Transverse colon (tissue), 3 donors: ENCODE measurements at regions not wholly inside any gene's neighbourhood (a gene's known extent, or its start where the extent isn't known, plus 50 kb on each side); places are given as distances from the start of the nearest gene placed in this dataset.

Experiments used
- CTCF ChIP-seq, 5 experiments: fragments of 200-600 bp in 3 of 5; fragments of 450-650 bp in 2 of 5; sonication (generic) in 3 of 5; IDR thresholded peaks; 1 replicate in 2 of 5; 2 replicates in 3 of 5; pipeline ENCODE4 v1.5.1; 2016 to 2017; ENCODE audit warnings: antibody characterized with exemption in 5 of 5, inconsistent platforms in 3 of 5, mild to moderate bottlenecking in 2 of 5, moderate library complexity in 1 of 5
- POLR2A ChIP-seq: fragments of 450-650 bp; IDR thresholded peaks from one replicate; pipeline ENCODE4 v1.6.1; 2016; ENCODE audit warnings: antibody characterized with exemption, mild to moderate bottlenecking, moderate library complexity

- TF ChIP-seq CTCF (IDR thresholded peaks at IDR 0.05) (no peak), POLR2A (no peak)
Observed at GRCh38 chr6:40075056-40075590, 140.9 kb upstream of the MOCS1 start.
